Bronchial epithelial cell (primary cell): ENCODE measurements at regions not wholly inside any gene's neighbourhood (a gene's known extent, or its start where the extent isn't known, plus 50 kb on each side); places are given as distances from the start of the nearest gene placed in this dataset.
A peak's percentile ranks its signal among the peaks of the same experiment; 100 is the strongest.

Source experiments
- DNase-seq: peaks from one replicate; pipeline ENCODE4 v3.0.0-alpha.2; 2010; ENCODE audit warnings: low read depth
- FAIRE-seq: peaks from 2 replicates; lab custom pipeline; 2011; peaks lifted over from hg19 to GRCh38; lab: Jason Lieb, UNC
- H3K27me3 ChIP-seq: 2 replicates; pipeline ENCODE4 v1.5.1; 2011; ENCODE audit warnings: low read length; ENCODE audit not compliant: control insufficient read depth, insufficient read depth
- H3K36me3 ChIP-seq: 2 replicates; pipeline ENCODE4 v1.5.1; 2011; ENCODE audit warnings: low read length; ENCODE audit not compliant: control insufficient read depth, insufficient read depth
- H3K4me3 ChIP-seq: 2 replicates; pipeline ENCODE4 v1.5.1; 2011; ENCODE audit warnings: mild to moderate bottlenecking, low read depth, low read length, control low read depth
- CTCF ChIP-seq: IDR thresholded peaks from 2 replicates; pipeline ENCODE4 v1.5.1; 2011; ENCODE audit warnings: mild to moderate bottlenecking, moderate library complexity, low read length, control low read depth, inconsistent platforms; ENCODE audit not compliant: insufficient read depth, severe bottlenecking

- no peak for DNase-seq
- no peaks in the 10 kb centered on the region for H3K27me3 ChIP-seq
- H3K4me3 ChIP-seq: no peak overlapping the region
- H3K36me3 ChIP-seq: no peaks in the 10 kb centered on the region
- TF ChIP-seq CTCF: no peak
- no peak for FAIRE-seq
These were observed 87.6 kb downstream of the ACKR3 start for GRCh38 chr2:236657215-236657614.

GRCh38 chr2:236657801-236658200, 88.2 kb downstream of the ACKR3 start:
- DNase-seq (no peak), FAIRE-seq (peak; percentile 95)
- no peaks in the 10 kb centered on the region for H3K36me3 ChIP-seq
- TF ChIP-seq CTCF: no peak
- H3K4me3 ChIP-seq: no peak overlapping the region
- no peaks in the 10 kb centered on the region for H3K27me3 ChIP-seq

DNA sequence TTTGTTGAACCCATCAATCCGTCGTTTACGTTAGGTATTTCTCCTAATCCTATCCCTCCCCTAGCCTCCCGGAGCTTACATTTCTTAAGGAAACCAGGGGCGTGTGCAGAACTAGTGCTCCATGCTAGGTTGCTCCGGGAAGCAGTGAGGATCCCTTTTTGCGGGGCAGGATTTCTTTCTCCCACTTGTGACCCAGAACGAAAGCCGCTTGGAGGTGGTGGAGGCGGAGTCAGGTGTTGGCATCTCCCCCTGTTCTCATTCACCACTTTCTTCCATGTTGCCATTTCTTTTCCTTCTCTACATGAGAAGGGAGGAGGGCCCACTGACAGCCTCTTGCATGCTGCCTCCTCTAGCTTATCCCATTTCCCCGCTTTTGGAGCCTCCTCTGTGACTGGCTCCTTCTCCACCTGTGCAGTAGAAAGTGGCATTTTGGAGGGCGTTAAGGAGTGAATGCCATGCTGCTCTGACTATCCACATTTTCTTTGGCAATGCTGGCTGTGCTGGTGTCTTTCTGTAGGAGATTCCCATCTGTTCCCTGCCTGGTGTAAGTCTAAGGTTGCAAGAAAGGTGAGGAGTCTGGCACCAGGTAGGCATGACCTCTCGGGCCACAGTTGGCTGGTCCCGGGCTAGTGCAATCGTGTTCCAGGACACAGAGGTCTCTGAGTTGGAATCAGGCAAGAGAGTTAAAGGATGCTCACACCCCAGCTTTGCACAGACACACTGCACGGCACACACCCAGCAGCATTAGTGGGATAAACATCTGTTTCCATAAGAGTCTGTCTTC, 89.5 kb downstream of the ACKR3 start:
- no peak overlapping the region for H3K4me3 ChIP-seq
- H3K27me3 ChIP-seq: no peaks in the 10 kb centered on the region
- FAIRE-seq (no peak), DNase-seq (no peak)
- no peak for TF ChIP-seq CTCF
- no peaks in the 10 kb centered on the region for H3K36me3 ChIP-seq

GRCh38 chr2:236659758-236660150, 90.1 kb downstream of the ACKR3 start:
- Histone ChIP-seq H3K27me3 (no peaks in the 10 kb centered on the region), H3K4me3 (no peak overlapping the region), H3K36me3 (no peaks in the 10 kb centered on the region)
- DNase-seq: peak; percentile 71
- FAIRE-seq: peak; percentile 13
- TF ChIP-seq CTCF: no peak

DNA sequence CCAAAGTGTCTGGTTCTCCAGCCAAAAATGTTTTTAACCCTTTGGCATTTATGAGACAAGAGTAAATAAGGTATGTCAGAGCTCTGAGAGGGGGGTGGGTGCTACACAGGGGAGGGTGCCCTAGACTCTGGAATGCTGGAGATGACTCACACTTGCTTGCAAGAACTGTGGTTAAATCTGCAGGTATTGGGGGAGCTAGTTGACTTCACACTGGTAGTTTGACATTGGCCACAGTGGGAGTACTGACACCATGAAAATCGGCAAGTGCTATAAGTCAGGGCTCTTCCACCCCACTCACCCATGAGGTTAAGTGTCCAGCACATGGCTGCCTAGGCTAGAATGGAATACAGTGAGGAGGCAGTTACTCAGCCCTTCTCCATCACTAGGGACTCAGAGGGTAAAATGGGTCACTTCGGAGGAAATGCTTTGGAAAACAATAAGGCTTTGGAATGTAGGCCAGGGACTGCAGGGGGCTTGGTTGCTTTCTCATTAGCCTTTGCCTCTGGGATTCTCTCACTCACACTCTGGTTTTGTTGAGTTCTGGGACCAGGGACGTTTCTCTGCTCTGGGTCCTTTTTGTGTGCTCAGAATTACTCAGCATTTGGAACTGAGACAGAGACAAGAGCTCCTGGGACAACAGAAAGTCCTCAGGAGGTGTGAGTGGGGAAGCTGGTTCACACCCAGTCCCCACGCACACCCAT, 91.6 kb downstream of the ACKR3 start:
- DNase-seq: peak; percentile 87
- no peak for FAIRE-seq
- TF ChIP-seq CTCF: no peak

More for the DNA sequence above, 91.6 kb downstream of the ACKR3 start:
- Histone ChIP-seq H3K27me3 (no peaks in the 10 kb centered on the region), H3K36me3 (no peaks in the 10 kb centered on the region), H3K4me3 (no peak overlapping the region)
